ENCODE measurements at regions not wholly inside any gene's neighbourhood (a gene's known extent, or its start where the extent isn't known, plus 50 kb on each side); places are given as distances from the start of the nearest gene placed in this dataset.
"Not testable (repeated sequence)": the region's sequence is repeated elsewhere in the genome, so short reads cannot be mapped to it uniquely, and the experiment has no call there.

GRCh38 chr16:16930309-16931000, 540.3 kb downstream of the XYLT1 start:
- in situ Hi-C loops (cut with HindIII; ENCODE audit: low sequenced_read_pairs), result no loop called here

GRCh38 chr16:16933861-16934260, 536.9 kb downstream of the XYLT1 start:
- in situ Hi-C loops (cut with HindIII; ENCODE audit: low sequenced_read_pairs), result no loop called here

- in situ Hi-C loops (cut with HindIII; ENCODE audit: low sequenced_read_pairs), result no loop called here
These were observed 536.1 kb downstream of the XYLT1 start for GRCh38 chr16:16934660-16935059.

GRCh38 chr16:16935909-16936308, 534.9 kb downstream of the XYLT1 start:
- in situ Hi-C loops (cut with HindIII; ENCODE audit: low sequenced_read_pairs), result not testable (repeated sequence)

- in situ Hi-C loops (cut with HindIII; ENCODE audit: low sequenced_read_pairs), result no loop called here
These were observed 533.2 kb downstream of the XYLT1 start for GRCh38 chr16:16937576-16937975.

GRCh38 chr16:16938009-16938408, 532.8 kb downstream of the XYLT1 start:
- in situ Hi-C loops (cut with HindIII; ENCODE audit: low sequenced_read_pairs), result no loop called here

- in situ Hi-C loops (cut with HindIII; ENCODE audit: low sequenced_read_pairs), result no loop called here
These were observed 531.8 kb downstream of the XYLT1 start for GRCh38 chr16:16938980-16939379.

GRCh38 chr16:16940351-16940750, 530.4 kb downstream of the XYLT1 start:
- in situ Hi-C loops (cut with HindIII; ENCODE audit: low sequenced_read_pairs), result no loop called here

GRCh38 chr16:16942849-16943248, 527.9 kb downstream of the XYLT1 start:
- in situ Hi-C loops (cut with HindIII; ENCODE audit: low sequenced_read_pairs), result not testable (repeated sequence)

- in situ Hi-C loops (cut with HindIII; ENCODE audit: low sequenced_read_pairs), result no loop called here
These were observed 525.6 kb downstream of the XYLT1 start for GRCh38 chr16:16945207-16945606.

GRCh38 chr16:16956376-16956775, 514.4 kb downstream of the XYLT1 start:
- in situ Hi-C loops (cut with HindIII; ENCODE audit: low sequenced_read_pairs), result no loop called here

- in situ Hi-C loops (cut with HindIII; ENCODE audit: low sequenced_read_pairs), result no loop called here
These were observed 510.0 kb downstream of the XYLT1 start for GRCh38 chr16:16960785-16961184.

- in situ Hi-C loops (cut with HindIII; ENCODE audit: low sequenced_read_pairs), result no loop called here
These were observed 504.3 kb downstream of the XYLT1 start for GRCh38 chr16:16966439-16966838.

- in situ Hi-C loops (cut with HindIII; ENCODE audit: low sequenced_read_pairs), result no loop called here
These were observed 499.7 kb downstream of the XYLT1 start for GRCh38 chr16:16971042-16971441.

- in situ Hi-C loops (cut with HindIII; ENCODE audit: low sequenced_read_pairs), result no loop called here
These were observed 497.9 kb downstream of the XYLT1 start for GRCh38 chr16:16972831-16973230.

GRCh38 chr16:16973707-16974591, 496.8 kb downstream of the XYLT1 start:
- in situ Hi-C loops (cut with HindIII; ENCODE audit: low sequenced_read_pairs), result no loop called here

- in situ Hi-C loops (cut with HindIII; ENCODE audit: low sequenced_read_pairs), result no loop called here
These were observed 488.1 kb downstream of the XYLT1 start for GRCh38 chr16:16982614-16983013.

GRCh38 chr16:16983582-16983981, 487.2 kb downstream of the XYLT1 start:
- in situ Hi-C loops (cut with HindIII; ENCODE audit: low sequenced_read_pairs), result no loop called here

GRCh38 chr16:16984091-16984490, 486.7 kb downstream of the XYLT1 start:
- in situ Hi-C loops (cut with HindIII; ENCODE audit: low sequenced_read_pairs), result not testable (repeated sequence)

GRCh38 chr16:16985707-16986106, 485.1 kb downstream of the XYLT1 start:
- in situ Hi-C loops (cut with HindIII; ENCODE audit: low sequenced_read_pairs), result no loop called here

- in situ Hi-C loops (cut with HindIII; ENCODE audit: low sequenced_read_pairs), result no loop called here
These were observed 481.8 kb downstream of the XYLT1 start for GRCh38 chr16:16988963-16989362.

- in situ Hi-C loops (cut with HindIII; ENCODE audit: low sequenced_read_pairs), result no loop called here
These were observed 481.4 kb downstream of the XYLT1 start for GRCh38 chr16:16989368-16989767.
